Fibroblast of the conjunctiva (primary cell): ENCODE measurements at regions not wholly inside any gene's neighbourhood (a gene's known extent, or its start where the extent isn't known, plus 50 kb on each side); places are given as distances from the start of the nearest gene placed in this dataset.

Experiments
- DNase-seq: peaks from one replicate; pipeline ENCODE4 v3.0.0-alpha.2; 2010; ENCODE audit warnings: low read depth

DNA sequence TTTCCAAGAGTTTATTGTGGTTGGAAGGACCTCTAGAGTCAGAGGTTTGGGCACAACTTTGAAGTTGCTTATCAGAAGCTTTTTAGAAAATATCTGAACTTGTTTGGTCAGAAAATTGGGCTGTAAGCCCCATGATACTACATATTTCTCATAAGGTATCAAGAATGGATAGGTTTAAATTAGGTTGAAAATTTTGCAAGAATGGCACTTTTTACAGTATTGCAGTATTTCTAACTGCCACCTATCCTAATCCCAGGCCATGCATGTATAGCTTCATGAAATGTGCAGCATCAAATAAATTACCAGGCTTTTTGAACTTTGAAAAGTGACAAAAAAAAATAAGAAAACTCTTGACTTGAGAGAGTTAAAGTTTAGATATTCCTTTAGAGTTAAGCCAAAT, 367.2 kb downstream of the FIGN start:
- no peak for DNase-seq

DNA sequence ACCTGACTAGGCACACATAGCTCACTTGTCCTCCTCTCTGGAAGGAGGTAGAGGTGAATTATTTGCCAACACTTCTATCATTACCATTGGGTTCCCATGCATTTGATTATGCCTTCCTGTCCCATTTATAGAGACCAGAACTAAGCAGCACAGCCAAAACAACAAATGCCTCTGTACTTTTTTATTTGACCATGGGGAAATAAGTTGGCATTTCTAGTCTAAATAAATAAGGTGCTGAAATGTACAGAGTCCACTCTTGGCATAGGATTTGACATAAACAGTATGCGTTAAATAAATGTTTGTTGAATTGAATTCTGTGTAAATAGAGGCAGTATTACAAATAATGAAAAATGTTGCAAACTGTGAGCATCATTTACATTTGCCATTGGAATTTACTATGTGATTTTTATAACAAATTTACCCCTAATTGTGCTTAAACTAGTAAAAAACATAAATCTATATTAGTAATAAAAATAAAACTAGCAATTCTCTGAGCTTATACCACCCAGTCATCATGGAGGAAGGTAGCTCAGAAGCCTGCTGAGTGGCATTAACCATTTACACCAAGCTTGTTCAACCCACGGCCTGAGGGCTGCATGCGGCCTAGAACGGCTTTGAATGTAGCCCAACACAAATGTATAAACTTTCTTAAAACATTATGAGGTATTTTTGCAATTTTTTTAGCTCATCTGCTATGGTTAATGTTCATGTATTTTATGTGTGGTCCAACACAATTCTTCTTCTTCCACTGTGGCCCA, 367.8 kb downstream of the FIGN start:
- DNase-seq, result no peak

DNA sequence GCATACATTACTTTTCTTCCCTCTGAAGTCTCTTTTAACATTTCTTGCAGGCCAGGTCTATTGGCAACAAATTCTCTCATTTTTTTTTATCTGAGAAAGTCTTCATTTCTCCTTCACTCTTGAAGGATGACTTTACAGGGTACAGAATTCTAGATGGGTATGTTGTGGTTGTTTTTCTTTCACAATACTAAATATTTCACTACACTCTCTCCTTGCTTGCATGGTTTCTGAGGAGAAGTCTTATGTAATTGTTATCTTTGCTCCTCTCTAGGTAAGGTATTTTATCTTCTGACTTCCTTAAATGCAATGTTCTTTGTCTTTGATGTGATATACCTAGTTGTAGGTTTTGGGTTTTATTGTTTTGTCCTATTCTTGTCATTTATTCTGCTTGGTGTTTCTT, 371.1 kb downstream of the FIGN start:
- no peak for DNase-seq

DNA sequence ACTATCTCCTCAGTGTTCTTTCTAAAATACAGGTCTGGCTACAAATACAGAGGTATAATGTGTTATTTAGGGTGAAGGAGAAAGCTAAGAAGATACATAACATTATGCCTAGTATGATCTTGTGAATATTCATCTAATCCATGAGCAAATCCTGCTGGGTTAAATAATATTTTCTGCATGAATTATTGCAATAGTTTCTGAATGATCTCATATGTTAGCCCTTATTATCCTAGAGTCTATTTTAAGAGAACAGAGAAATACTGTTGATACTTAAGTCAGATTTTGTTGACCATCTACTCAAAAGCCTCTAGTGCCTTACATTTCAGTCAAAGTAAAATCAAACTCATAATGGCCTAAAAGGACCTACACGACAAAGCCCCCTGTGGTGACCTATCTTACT, 382.3 kb downstream of the FIGN start:
- no peak for DNase-seq

DNA sequence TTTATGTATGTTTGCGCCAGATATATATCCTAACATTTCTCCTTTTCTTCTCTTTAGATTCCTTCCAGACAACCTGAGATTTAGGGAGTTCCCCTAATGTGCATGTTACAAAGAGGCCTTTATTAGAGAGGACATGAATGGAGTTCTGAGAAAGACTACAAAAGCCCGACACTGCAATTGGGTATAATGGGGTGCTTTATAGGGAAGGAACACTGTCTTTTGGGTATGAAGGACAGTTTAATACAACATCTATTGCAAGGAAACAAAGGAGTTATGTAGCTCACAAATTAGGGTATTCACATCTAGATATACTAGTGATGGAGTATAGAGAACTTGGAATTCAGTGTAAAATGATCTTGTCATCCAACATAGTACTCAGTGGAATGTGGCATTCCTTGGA, 383.8 kb downstream of the FIGN start:
- DNase-seq, result no peak

DNA sequence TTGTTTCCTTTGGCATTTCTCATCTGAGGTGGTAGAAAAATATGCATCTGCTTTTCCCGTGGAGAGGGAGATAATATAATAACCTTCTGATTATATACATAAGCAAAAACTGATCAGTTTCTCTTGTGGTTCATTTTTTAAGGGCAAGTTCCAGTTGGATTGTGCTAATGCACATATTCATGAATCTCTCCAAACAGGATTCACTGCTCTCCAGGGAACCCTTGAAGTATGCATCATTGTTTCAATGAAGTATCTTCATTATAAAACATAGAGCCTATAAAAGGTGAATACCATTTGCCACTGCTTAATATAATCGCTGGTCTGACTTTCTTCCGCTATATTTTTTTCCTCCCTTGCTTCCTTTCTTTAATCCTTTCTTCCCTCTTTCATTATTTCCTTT, 384.7 kb downstream of the FIGN start:
- no peak for DNase-seq

DNA sequence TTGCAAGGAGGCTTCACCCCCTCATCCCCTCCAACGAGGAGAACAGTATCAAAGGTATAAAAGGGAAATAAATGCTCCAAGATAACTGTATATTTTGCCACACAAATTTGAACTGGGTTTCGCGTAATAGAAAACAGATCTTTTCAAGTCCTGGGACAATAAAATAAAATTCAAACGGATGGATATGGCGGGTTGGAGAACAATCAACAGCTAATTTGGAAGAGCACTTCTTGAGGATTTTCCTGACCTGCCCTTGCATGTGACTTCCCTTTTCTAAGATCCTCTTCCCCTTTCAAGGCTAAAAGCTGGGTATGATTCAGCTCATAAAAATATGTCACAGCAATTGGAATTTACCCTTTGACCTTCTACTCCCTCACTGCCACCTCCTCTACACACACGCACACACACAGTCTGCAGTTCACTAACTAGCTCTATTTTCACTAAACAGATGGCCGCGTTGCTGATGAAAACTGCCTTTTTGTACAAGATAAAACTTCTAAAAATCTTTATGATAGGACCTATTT, 386.9 kb downstream of the FIGN start:
- no peak for DNase-seq

DNA sequence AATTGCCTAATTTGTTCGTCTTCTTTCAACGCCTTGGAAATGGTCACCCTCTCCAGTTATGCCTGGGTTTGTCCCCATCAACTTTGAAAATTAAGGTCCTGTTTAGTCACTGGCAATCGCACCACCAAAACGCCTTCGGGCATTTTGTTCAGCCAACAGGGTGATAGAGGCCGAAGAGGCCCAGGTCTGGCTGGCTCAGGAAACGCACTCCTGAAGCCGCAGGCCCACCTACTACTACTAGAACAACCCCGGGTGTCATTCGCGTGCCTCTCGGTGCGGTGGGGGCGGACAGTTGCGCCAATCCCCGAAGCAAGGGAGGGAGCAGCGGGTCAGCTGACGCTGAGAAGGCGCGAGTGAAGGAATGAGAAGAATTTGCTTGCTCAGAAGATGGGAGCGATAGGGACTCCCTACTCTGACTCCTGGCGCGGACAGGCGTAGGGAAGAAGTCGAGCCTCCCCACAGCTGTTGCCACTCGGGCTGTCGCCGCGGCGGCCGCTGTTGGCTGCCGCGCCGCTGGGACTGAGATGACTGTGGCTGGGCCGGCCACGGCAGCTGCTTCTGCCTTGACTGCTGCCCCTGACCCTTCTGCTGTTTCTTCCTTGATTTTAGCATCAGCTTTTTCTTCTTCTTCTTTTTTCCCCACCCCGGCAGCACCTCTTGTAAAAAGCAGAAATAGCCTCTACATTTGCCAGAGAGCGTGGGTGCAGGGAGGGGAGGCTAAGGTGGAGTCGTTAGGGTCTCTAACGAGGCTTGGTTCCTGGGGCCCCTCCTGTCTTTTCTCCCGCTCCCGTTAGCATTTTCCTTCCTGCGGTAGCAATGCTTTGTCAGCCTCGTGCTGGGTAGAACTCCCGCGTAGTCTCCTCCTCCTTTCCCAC, 387.6 kb downstream of the FIGN start:
- DNase-seq, result peak; percentile 34

DNA sequence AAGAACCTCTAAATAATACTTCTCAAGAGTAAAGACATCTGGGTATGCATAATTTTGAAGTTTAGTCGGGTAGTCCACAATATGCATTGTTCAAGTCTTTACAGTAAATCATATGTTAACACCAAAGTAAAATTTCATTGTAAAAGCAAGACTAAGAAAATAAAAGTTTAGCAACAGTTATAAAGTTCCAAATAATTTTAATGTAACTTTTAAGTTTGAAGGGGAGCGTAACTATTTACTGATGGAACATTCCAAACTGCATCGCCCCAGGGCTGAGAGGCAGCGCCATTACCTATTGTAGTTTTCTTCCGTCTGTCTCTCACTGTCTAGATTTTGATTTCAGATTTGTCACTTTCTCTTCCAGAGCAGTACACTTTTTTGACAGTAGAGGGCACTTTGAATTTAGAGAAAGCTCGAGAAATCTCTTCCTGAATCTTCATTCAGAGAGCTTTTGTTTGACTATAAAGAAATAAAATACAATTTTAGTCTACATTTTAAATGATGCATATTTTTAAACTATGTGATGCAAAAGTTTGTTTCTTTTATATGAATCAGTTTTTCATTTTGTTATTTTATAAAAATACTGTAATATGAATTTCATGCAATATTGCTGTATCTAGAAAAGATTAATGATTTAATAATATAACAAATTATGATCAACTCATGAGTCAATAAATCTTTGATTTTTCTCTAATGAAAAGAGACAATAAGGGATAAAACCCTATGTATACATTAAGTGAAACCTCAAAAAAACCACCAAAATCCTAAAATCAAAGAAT, 389.8 kb downstream of the FIGN start:
- DNase-seq, result peak; percentile 31

DNA sequence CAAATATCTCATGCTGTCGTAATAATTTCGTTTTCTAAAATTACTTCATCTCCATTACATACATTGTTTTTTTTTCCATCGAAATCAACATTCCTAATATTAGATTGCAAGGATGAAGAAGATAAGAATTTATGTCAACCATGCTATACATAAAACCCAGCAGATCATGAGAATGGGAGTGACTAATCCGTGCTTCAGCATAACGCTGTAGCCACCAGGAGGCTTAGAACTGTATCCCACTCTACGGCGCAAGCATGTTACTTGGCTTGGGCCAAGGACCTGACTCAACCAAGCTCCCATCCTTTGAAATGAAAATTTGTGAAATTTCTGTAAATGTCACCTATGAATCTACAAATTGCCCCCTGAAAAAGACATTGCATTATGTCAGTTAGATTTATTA, 392.5 kb downstream of the FIGN start:
- DNase-seq, result no peak

DNA sequence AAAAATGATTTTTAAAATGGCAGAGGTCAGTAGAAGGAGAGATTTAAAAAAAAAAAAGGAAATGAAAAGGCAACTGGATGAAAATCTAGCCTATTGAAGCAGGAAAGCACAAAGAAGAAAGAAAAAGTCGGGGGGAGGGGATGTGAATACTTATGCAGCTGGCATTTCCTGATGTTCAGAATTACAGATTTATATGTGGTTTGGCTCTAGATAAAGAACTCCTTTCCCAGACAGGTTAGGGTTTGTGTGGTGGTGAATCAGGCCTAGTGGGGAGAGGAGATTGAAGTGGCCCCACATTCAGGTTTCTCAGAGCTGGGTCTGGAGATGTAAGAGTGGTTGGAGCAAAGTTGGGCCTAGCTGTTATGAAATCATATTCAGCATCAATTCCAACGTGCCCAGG, 394.4 kb downstream of the FIGN start:
- DNase-seq, result no peak

DNA sequence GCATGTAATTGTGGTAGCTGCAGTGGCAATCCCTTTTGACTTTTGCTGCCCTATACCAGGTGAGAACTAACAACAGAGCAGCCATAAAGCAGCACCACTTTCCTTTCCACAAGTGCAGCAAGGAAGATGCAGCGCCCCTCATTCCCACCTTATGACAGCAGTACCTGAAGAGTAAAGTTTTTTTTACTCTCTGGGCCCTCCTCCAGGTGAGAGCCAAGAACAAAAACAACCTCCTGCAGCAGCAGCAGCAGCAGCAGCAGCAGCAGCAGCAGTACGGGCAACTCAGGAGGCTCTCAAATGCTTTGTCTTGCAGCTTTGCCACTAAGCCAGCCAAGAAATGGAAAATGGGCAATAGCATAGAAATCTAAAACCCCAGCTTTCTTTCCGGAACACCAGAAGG, 397.5 kb downstream of the FIGN start:
- DNase-seq, result no peak

DNA sequence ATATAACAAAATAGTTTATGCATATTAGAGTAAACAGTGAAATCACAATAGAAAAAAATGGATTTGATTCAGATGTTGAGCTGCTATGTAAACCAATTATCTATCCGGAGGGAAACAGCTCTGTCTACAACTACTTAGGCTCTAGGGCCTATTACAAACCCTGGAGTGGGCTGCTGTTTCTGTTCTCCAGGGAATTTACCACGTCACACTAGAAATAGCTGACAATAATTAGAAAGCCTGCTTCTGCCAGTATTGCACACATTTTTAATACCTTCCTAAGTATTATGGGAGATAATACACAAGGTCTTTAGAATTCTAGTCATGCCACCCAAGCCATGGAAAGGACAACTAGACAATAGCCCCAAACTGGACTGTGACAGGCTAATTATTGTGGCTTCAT, 411.1 kb downstream of the FIGN start:
- no peak for DNase-seq

DNA sequence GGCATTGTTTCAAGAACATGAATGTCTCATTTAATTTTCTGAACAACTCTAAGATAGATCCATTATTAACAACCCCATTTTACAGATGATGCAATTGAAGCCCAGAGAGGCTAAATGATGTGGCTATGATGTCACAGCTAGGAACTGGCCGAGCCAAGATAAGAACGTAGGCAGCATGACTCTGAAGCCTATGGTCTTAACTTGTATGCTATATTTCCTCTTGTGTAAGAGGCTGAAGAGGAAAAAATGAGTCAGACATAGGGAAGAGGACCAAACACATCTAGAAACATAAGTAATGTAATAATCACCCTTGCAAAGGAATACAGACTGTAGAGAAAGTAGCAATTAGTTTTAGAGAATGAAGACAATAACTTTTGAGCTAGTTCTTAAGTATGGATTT, 416.8 kb downstream of the FIGN start:
- DNase-seq, result peak; percentile 26

DNA sequence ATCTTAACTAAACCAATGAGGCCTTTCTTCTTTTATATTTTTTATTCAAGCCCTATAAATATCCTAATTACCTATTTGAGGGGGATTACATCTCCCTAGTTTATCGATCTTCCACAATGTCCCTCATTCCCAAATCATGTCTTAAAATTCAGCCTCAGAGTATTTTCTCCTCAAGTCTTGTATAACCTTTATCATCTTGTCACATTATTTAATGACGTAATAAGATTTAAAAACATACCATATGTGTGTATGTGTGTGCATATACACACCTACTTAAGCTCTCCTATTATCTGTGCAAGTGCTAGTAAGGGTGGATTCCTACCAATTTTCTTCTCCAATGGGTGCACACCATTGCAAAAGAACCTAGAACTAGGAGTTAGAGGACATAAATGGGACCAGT, 421.1 kb downstream of the FIGN start:
- DNase-seq, result no peak

DNA sequence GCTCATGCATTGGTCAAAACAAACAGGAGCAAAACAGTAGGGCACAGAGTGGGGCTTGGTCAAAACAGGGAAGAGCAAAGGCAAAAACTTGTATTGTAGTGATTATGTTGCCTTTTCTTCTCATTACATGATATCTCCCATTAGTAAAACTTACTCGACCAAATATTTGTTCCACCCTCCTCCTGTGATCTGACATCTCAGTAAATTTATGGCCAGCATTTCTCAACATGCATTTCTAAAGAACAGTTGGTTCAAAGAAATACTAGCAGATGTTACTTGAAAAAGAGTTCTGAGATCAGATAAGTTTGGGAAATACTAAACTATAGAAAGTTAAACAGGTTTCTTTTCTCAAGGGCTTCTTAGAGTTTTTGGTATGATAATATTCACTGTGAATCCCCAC, 423.1 kb downstream of the FIGN start:
- no peak for DNase-seq

DNA sequence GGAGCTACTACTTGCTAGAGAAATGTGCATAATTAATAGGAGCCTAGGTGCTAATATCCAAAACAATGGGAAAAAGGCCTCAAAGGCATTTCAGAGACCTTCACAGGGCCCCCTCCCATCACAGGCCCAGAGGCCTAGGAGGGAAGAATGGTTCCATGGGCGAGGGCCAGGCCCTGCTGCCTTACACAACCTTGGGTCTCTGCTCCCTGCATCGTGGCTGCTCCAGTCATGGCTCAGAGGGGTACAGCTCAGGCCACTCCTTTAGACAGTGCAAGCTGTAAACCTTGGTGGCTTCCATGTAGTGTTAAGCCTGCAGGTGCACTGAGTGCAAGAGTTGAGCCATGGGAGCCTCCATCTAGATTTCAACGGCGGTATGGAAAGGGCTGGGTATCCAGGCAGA, 429.2 kb downstream of the FIGN start:
- no peak for DNase-seq

DNA sequence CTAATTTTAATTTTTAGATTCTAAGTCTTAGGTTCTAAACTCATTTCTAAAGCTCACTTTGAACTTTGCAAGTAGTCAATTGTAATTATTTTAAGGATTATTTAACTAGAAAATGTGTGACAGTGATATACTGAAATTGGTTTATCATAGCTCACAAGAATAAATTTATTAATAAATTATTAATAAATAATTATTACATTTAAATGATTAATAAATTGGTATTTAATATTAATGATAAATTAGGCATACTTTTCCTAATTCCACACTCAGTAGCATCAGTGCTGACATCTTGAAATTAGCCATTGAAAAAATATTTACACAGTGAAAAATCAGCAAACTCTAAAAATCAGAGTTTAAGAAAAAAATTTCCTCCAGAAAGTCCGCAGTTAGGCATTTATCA, 433.7 kb downstream of the FIGN start:
- DNase-seq, result no peak

DNA sequence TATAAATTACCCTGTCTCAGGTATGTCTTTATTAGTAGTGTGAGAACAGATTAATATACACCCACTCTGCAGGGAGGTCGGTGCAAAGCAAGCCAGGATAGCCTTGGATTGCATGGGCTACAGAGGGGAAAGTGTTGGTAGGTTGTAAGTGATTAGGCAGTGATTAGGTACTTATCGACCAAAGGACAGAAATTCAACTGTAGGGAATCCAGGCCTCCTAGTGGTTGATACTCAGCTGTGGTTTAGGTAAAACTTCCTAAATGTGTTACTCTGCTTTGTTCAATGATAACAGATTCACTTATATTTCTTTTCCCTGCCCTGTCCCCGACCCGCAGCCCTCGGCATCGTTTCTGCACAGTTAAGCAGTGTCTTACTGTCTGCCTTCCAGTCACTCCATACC, 444.0 kb downstream of the FIGN start:
- no peak for DNase-seq

DNA sequence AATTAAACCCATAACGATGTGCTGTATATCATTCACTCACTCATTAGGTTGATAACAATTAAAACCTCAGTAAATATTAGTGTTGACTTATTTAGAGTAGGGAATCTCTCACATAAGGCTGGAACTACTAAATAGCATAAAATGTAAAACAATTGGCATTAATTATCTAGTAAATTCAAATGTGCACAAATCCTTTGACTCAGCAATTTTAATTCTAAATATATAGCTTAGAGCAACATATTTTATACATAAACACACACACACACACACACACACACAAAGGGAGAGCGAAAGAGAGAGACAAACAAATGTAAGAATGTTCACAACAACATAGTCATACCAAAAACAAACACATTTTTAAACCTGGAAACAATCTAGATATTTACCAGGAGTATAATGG, 443.1 kb upstream of the KCNH7 start:
- DNase-seq, result no peak

DNA sequence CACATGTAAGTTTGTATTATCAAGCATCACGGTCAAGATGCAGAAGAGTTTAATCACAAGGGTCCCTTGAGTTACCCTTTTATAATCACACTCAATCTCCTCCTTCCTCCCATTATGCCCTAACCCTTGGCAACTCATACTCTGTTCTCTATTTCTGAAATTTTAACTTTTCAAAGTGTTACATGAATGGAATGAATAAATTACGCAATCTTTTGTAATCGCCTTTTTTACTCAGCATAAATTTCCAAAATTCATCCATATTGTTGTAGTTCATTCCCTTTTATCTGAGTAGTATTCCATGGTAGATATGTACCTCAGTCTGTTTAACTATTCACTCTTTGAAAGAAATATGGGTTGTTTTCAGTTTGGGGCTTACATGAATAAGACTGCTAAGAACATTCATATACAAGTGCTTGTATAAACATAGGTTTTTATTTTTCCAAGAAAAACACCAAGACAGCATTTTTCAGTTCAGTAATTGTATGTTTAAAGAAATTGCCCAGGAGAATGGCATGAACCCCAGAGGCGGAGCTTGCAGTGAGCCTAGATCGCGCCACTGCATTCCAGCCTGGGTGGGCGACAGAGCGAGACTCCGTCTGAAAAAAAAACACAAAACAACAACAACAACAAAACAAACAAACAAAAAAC, 430.9 kb upstream of the KCNH7 start:
- no peak for DNase-seq

DNA sequence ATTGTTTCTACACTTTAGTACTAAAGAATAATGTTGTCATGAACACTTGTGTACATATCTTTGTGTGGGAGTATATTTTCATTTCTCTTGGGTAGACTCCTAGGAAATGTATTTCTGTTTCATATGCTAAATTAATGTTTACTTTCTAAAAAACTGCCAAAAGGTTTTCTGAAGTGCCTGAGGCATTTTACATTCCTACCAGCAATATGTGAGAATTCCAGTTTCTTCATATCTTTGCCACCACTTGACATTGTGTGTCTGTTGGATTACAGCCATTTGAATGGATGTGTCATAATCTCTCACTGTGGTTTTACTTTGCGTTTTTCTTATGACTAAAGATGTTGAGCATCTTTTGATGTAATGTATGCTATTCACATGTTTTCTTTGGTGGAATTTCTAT, 428.2 kb upstream of the KCNH7 start:
- peak; percentile 81 for DNase-seq
